Activated B cell treated with CpG ODN at 0.5 μM for 24 hours (primary cell): ENCODE measurements at regions not wholly inside any gene's neighbourhood (a gene's known extent, or its start where the extent isn't known, plus 50 kb on each side); places are given as distances from the start of the nearest gene placed in this dataset.

ENCODE experiments used
- ATAC-seq: fragments of 200-7000 bp; cut with Tn5 transposase; one replicate; pipeline ENCODE4 v1.10.0; 2021; ENCODE audit warnings: low read depth, mild to moderate bottlenecking, moderate library complexity
- CTCF ChIA-PET: fragments of 350-600 bp; sonication (Branson Sonifier 250); formaldehyde crosslinking; loops from one replicate; lab custom pipeline; 2021; ENCODE audit warnings: antibody characterized with exemption; lab: Charles Lee
- POLR2A ChIA-PET: fragments of 350-600 bp; sonication (Branson Sonifier 250); formaldehyde crosslinking; loops from one replicate; lab custom pipeline; 2021; ENCODE audit warnings: antibody characterized with exemption; lab: Charles Lee
- DNase-seq: peaks from one replicate; pipeline ENCODE4 v3.0.0; 2022
- H3K27ac Mint-ChIP-seq: one replicate; pipeline ENCODE4 v1.8.0; 2020; ENCODE audit warnings: mixed read lengths
- H3K27me3 Mint-ChIP-seq: one replicate; pipeline ENCODE4 v1.8.0; 2021; ENCODE audit warnings: mixed read lengths
- H3K36me3 Mint-ChIP-seq: one replicate; pipeline ENCODE4 v1.8.0; 2021; ENCODE audit warnings: low read depth, mixed read lengths
- H3K4me1 Mint-ChIP-seq: one replicate; pipeline ENCODE4 v1.8.0; 2021; ENCODE audit warnings: mixed read lengths
- H3K4me3 Mint-ChIP-seq: one replicate; pipeline ENCODE4 v1.8.0; 2020; ENCODE audit warnings: mild to moderate bottlenecking, mixed read lengths
- H3K9me3 Mint-ChIP-seq: one replicate; pipeline ENCODE4 v1.8.0; 2020; ENCODE audit warnings: mixed read lengths
- CTCF ChIP-seq: fragments of 200-600 bp; IDR thresholded peaks from one replicate; pipeline ENCODE4 v1.8.0; 2022; ENCODE audit warnings: antibody characterized with exemption, mild to moderate bottlenecking
- intact Hi-C: fragments of 100-400 bp; cut with micrococcal nuclease; formaldehyde crosslinking; loops from one replicate; pipeline ENCODE4 v1.15.1; 2024

GRCh38 chr12:30820406-30820946 lies 65.7 kb upstream of the CAPRIN2 start:
- Mint-ChIP-seq H3K4me3 (no peak overlapping the region), H3K4me1 (peaks cover 12% of the 10 kb centered on the region), H3K27me3 (peaks cover 53% of the 10 kb centered on the region), H3K27ac (no peak overlapping the region), H3K36me3 (no peaks in the 10 kb centered on the region), H3K9me3 (no peaks in the 10 kb centered on the region)
- ATAC-seq (no peak), DNase-seq (no peak)
- no peak for TF ChIP-seq CTCF
- ChIA-PET CTCF (no interaction called here), POLR2A (no interaction called here)
- intact Hi-C loops = no loop called here

- ChIA-PET CTCF (no interaction called here), POLR2A (no interaction called here)
- intact Hi-C loops = no loop called here
- Mint-ChIP-seq H3K9me3 (no peaks in the 10 kb centered on the region), H3K4me1 (peaks cover 12% of the 10 kb centered on the region), H3K36me3 (no peaks in the 10 kb centered on the region), H3K27ac (no peak overlapping the region), H3K27me3 (peaks cover 48% of the 10 kb centered on the region), H3K4me3 (no peak overlapping the region)
- no peak for TF ChIP-seq CTCF
- ATAC-seq = no peak
- no peak for DNase-seq
These were observed 63.8 kb upstream of the CAPRIN2 start for GRCh38 chr12:30818562-30818961.

- peaks cover 3% of the 10 kb centered on the region for H3K4me1 Mint-ChIP-seq
- CTCF ChIA-PET = no interaction called here
- intact Hi-C loops = no loop called here
- H3K36me3 Mint-ChIP-seq = no peaks in the 10 kb centered on the region
- no peak for TF ChIP-seq CTCF
- H3K27ac Mint-ChIP-seq = no peak overlapping the region
- peaks cover 40% of the 10 kb centered on the region for H3K27me3 Mint-ChIP-seq
- POLR2A ChIA-PET = no interaction called here
- H3K4me3 Mint-ChIP-seq = no peak overlapping the region
- DNase-seq (no peak), ATAC-seq (no peak)
- no peaks in the 10 kb centered on the region for H3K9me3 Mint-ChIP-seq
These were observed 62.2 kb upstream of the CAPRIN2 start for GRCh38 chr12:30816742-30817465.

- no peaks in the 10 kb centered on the region for H3K36me3 Mint-ChIP-seq
- no peak overlapping the region for H3K4me3 Mint-ChIP-seq
- H3K9me3 Mint-ChIP-seq = no peaks in the 10 kb centered on the region
- no peaks in the 10 kb centered on the region for H3K4me1 Mint-ChIP-seq
- no peak for TF ChIP-seq CTCF
- ChIA-PET CTCF (no interaction called here), POLR2A (no interaction called here)
- intact Hi-C loops = no loop called here
- ATAC-seq (no peak), DNase-seq (no peak)
- no peak overlapping the region for H3K27ac Mint-ChIP-seq
- peaks cover 24% of the 10 kb centered on the region for H3K27me3 Mint-ChIP-seq
These were observed 59.5 kb upstream of the CAPRIN2 start for GRCh38 chr12:30814295-30814655.

- peaks cover 20% of the 10 kb centered on the region for H3K27me3 Mint-ChIP-seq
- ChIA-PET CTCF (no interaction called here), POLR2A (no interaction called here)
- ATAC-seq = no peak
- intact Hi-C loops = no loop called here
- H3K9me3 Mint-ChIP-seq = no peaks in the 10 kb centered on the region
- H3K4me3 Mint-ChIP-seq = no peak overlapping the region
- no peak for DNase-seq
- no peaks in the 10 kb centered on the region for H3K4me1 Mint-ChIP-seq
- H3K27ac Mint-ChIP-seq = no peak overlapping the region
- H3K36me3 Mint-ChIP-seq = no peaks in the 10 kb centered on the region
- TF ChIP-seq CTCF = no peak
These were observed 59.0 kb upstream of the CAPRIN2 start for GRCh38 chr12:30813525-30814294.
